GM10266 (cell line): ENCODE measurements at regions not wholly inside any gene's neighbourhood (a gene's known extent, or its start where the extent isn't known, plus 50 kb on each side); places are given as distances from the start of the nearest gene placed in this dataset.

Experiments used
- DNase-seq: peaks from one replicate; pipeline ENCODE4 v3.0.0; 2012; ENCODE audit errors: extremely low spot score
- CTCF ChIP-seq: IDR thresholded peaks from 2 replicates; pipeline ENCODE4 v1.5.1; 2012; ENCODE audit warnings: mild to moderate bottlenecking, low read depth; ENCODE audit not compliant: control insufficient read depth, insufficient read depth; ENCODE audit errors: missing control alignments

DNA sequence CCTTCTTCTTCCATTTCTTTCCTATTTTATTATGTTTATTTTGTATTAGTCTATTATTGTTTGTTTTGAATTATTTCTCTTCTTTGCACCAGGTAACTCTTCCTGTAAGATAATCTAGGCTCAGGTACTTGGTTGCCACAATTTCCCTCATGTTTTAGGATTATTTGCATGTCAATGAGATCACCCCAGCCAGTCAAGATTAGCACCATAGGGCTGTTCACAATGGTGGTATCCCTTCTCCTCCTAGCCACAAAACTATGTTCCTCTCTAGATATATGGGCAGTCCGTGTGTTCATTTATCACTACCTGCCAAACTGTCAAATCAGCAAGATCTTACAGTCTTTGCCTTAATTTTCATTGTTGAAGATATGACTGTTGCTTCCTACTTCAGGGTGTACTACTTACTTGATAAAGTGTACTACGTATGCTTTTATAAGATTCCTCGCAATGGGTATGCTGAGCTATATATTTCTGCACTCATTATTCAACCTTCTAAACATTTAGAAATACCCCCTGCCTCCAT lies 1536.2 kb downstream of the PLA2G4A start:
- no peak for TF ChIP-seq CTCF
- DNase-seq = no peak

DNA sequence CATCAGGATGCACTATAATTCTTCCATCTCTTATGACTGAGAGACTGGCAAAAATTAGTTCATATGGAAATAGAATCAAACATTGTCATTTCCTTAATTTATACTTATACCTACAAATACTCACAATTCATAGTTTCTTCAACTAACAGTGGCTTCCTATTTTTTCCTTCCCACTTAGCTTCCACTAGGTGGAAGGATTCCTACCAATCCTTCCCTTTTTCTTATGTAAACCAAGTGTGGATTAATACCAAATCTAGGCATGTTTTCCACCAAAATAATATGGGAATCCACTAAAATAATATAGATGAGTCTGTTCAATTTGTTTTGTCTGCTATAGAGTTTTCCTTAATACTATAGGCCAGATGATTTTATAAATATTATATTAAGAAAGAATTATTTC lies 1537.1 kb downstream of the PLA2G4A start:
- DNase-seq = no peak
- no peak for TF ChIP-seq CTCF

GRCh38 chr1:188367661-188368060 lies 1538.9 kb downstream of the PLA2G4A start:
- DNase-seq = no peak
- no peak for TF ChIP-seq CTCF

- no peak for TF ChIP-seq CTCF
Measured at GRCh38 chr1:188371295-188371806, 1542.6 kb downstream of the PLA2G4A start.

DNA sequence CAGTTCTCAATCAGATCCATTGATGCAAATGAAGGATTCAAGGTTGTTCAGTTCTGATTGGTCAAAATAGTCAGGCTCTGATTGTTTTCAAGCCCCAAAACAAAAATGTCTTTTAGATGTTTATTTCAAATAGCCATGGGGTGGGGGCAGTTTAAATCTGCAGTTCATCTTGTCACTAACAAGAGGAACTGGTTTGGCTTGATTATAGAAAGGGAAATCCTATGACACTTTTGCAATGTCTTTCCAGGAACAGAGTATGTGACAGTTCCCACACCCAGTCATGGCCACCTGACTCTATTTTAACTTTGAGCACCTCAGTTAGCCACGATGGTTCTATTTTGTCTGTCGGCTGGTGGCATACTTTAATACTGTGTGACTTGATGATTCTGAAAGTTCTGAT lies 1544.1 kb downstream of the PLA2G4A start:
- no peak for DNase-seq

More at GRCh38 chr1:188371295-188371806, 1542.6 kb downstream of the PLA2G4A start:
- DNase-seq = no peak

GRCh38 chr1:188382851-188383250 lies 1554.1 kb downstream of the PLA2G4A start:
- no peak for DNase-seq
- TF ChIP-seq CTCF = no peak

More for the DNA sequence above, 1544.1 kb downstream of the PLA2G4A start:
- no peak for TF ChIP-seq CTCF

GRCh38 chr1:188386161-188386560 lies 1557.4 kb downstream of the PLA2G4A start:
- no peak for TF ChIP-seq CTCF
- no peak for DNase-seq
